Upper lobe of left lung (tissue), 4 donors: ENCODE measurements at regions not wholly inside any gene's neighbourhood (a gene's known extent, or its start where the extent isn't known, plus 50 kb on each side); places are given as distances from the start of the nearest gene placed in this dataset.

Source experiments
- CTCF ChIP-seq, 6 experiments: fragments of 450-650 bp in 4 of 6; fragments of 200-600 bp in 2 of 6; sonication (generic) in 2 of 6; IDR thresholded peaks; one replicate each; pipeline ENCODE4 v1.5.1; 2016 to 2019; ENCODE audit warnings: antibody characterized with exemption in 6 of 6
- POLR2A ChIP-seq, 4 donors: fragments of 450-650 bp; IDR thresholded peaks; one replicate each; pipeline ENCODE4 v1.5.1; 2016 to 2017; ENCODE audit warnings: antibody characterized with exemption in 4 of 4, mild to moderate bottlenecking in 2 of 4
- POLR2AphosphoS5 ChIP-seq, 2 donors: sonication (generic); formaldehyde crosslinking; IDR thresholded peaks; one replicate each; pipeline ENCODE4 v1.5.1; 2017; ENCODE audit warnings: antibody characterized with exemption in 2 of 2

GRCh38 chr4:102411408-102411807 lies 66.1 kb upstream of the SLC39A8 start:
- no peak for TF ChIP-seq POLR2AphosphoS5 (IDR thresholded peaks at IDR 0.05)
- TF ChIP-seq CTCF (IDR thresholded peaks at IDR 0.05), result no peak
- TF ChIP-seq POLR2A (IDR thresholded peaks at IDR 0.05), result no peak
